NCI-H2227 (cell line): ENCODE measurements at regions not wholly inside any gene's neighbourhood (a gene's known extent, or its start where the extent isn't known, plus 50 kb on each side); places are given as distances from the start of the nearest gene placed in this dataset.
A peak's percentile ranks its signal among the peaks of the same experiment; 100 is the strongest.
"Not testable (repeated sequence)": the region's sequence is repeated elsewhere in the genome, so short reads cannot be mapped to it uniquely, and the experiment has no call there.

ENCODE experiments used
- DNase-seq: peaks from one replicate; lab custom pipeline; 2025; ENCODE audit not compliant: unreplicated experiment; lab: John Stamatoyannopoulos, UW

DNA sequence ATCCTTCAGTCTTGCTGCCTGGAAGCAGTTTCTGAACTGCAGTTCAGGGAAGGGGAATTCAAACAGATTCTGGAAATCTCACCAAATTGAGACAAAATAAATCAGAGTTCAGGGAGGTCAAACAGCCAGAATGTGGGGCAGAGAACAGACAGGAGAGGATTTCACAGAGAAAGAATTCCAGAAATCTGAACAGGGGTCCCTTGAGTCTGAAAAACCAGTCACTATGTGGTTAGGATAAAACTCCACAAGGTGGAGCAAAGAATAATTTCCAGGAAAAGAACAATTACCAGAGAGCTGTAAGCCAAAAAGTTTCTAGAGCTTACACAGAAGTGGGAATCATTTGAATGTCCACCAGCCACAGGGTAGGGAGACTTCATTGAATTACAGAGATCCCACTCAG lies 84.7 kb downstream of the URB2 start:
- no peak for DNase-seq

DNA sequence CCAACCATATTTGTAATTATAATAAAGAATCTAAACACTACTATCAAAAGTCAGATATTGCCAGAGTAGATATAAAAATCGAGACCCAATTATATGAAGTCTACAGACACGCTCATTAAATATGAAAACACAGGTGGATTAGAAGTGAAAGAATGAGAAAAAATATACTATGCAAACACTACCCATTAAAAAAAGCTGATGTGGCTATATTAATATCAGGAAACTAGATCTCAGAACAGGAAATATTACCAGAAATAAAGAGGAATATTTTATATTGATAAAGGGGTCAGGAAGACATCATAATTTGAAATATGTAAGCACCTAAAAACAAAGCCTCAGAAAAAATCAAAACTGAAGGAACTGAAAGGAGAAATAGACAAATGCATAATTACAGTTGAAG lies 88.3 kb downstream of the URB2 start:
- no peak for DNase-seq

DNA sequence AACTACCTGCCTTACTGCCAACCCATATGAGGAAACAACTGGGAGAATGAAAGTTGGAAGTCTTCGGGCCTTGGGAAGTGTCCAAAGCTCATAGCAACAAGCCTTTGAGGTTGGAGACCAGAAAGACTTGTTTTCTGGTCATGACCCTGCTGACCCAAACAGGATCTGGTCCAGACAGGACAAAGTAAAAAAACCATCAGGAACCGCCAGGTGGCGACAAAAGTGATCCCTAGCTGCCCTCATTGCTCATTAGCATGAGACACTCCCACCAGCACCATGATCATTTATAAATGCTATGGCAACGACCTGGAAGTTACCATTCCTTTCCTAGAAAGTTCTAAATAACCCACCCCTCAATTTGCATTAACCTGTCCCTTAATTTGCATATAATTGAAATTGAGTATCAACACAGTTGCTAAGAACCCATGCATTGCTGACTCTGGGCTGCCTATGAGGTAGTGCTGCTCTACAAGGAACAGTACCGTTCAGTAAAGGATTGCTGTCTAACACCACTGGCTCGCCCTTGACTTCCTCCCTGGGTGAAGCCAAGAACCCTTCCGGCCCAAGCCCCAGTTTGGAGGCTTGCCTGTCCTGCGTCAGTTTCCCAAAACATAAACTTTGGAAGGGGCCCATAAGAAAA lies 89.0 kb downstream of the URB2 start:
- DNase-seq, result no peak

DNA sequence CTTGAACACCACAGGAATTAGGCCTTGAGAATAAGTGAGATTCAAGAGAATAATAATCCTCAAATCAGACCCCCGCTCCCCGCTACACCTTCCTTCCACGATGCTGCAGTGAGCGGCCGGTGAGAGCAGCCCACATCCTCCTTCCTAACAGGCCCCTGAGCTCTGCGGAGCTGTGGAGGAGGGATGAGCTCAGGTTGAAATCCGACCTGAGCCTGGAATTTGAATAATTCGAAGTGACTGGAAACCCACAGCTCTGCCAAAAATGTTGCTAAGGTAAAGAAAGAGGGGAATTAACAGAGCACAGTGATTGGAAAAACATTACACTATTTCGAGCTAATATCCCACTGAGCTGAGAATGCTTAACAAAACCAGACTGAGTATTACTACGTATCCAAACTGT lies 90.0 kb downstream of the URB2 start:
- no peak for DNase-seq

DNA sequence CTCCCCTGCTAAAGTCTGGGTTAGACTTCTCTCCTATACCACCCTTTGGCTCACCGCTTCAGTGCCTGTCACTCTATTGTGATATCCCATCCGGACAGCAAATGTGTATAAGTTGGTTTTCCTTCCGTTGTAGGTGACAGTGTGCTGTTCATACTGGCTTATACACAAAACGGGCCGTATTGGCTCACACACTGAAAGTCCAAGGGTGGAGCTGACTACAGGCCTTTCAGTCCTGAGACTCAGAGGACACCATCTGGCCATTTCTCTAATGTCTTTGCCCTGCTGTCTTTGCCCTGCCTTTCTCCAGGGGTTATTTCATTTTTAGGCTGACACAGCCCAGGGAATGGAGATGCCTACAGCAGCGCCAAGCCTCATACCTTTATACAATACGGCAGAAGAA lies 90.7 kb downstream of the URB2 start:
- DNase-seq, result no peak

DNA sequence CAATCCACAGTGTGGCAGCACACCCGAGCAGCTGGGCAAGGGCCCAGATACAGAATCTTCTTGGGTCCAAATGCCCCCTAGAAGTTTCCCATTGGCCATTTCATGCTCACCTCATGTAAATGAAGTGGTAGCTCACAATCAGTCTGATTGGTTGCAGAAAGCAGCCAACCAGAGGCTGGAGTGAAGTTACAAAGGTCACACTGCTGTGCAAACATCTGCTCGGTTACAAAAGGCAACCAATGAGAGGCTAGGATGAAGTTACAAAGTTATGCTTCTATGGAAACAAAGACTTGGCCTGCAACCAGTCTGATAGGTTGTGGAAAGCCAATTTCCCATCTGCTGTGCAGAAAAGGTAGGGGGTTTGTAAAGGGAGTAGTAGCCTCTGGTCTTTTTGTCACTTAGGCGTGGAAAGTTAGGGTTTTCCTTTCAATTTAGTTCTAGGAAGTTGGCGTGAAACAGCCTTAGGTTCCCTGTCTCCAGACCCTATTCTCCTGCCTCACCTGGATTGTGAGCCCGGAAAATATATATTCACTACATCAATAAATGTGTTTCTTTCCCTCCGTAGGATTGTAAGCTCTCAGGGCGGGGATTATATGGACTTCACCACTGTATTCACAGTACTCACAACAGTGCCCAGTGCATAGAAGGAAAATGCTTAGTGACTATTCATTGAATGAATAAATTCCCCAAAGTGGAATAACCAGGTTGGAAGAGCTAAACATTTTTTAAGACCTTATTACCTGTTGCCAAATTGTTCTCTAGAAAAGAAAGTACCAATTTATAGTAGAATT lies 91.9 kb downstream of the URB2 start:
- DNase-seq, result no peak

DNA sequence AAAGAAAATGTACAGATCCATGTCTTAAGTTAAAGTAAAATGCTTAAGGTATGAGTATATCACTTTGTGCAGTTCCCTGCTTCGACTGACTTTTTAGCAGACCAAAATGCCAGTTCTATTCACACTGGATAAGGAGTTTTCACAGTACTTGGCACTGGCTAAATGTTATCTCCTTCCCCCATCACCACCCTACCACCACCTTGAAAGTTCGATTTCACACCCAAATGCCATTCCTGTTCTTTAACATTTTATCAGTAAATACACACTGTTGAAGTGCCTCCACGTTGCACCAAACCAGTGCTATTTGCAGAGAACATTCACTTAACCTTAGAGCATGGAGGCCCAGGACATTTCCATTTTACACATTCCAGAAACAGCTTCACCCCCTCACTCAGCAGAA lies 100.0 kb downstream of the URB2 start:
- DNase-seq, result no peak

DNA sequence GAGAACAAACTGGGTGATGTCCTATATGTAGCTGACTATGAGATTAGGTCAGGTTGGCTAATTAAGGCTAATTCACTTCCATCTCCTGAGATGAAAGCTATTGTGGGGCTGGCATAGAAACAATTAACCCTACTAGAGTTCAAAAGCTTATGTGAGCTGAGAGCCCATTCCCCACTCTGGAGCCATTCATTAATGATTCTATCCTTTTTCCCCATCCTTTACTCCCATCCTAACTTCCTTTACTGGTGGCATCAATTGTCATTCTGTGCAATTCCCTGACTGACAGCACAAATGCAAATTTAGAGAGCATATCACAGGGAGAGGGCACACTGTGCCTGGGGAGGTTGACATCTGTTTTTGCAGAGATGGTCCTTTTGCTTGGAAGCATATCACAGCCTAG lies 103.9 kb downstream of the URB2 start:
- no peak for DNase-seq

DNA sequence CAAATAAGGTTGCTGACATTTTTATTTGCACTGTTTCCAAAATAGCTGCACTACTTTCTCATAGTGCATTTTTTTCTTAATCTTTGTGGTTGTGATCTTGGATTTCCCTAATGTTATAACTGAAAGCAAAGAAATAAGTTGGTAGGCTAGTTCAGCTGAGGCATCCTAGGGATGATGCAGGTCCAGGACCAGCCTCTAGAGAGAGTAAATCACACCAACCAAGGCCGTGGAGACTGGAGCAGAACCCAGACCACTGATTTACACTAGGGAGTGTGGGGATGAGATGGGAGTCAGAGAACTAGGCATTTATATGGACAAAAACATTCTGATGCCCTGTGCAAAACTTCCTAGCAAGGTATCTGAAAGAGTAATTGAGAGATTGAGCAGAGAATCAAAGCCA lies 104.5 kb downstream of the URB2 start:
- no peak for DNase-seq

DNA sequence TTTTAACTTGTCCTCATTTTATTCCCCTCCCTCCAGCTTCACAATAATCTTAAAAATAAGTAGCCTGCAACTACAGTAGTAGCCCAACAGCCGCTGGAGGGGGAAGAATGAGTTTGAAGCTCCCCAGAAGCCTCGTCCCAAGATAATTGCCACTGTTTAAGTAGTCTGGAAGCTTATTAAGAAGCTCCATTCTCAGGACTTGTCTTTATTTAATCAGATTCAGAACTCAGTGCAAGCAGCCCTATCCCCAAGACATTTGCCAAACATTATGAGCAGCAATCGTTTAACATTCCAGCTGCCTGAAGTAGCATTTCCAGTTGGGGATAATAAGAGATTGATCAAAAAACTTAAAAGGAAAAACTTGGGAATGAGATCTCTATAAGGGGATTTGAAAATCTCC lies 106.0 kb downstream of the URB2 start:
- no peak for DNase-seq

DNA sequence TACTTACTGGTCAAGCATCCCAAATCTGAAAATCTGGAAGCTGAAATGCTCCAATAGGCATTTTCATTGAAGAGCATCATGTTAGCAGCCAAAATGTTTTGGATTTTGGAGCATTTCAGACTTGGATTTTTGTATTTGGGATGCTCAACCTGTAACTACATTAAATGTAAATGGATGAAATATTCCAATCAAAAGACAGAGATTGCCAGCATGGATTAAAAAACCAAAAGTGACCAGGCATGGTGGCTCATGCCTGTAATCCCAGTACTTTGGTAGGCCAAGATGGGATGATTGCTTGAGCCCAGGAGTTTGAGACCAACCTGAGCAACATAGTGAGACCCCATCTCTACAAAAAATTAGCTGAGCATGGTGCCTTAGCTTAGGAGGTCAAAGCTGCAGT lies 110.3 kb downstream of the URB2 start:
- no peak for DNase-seq

DNA sequence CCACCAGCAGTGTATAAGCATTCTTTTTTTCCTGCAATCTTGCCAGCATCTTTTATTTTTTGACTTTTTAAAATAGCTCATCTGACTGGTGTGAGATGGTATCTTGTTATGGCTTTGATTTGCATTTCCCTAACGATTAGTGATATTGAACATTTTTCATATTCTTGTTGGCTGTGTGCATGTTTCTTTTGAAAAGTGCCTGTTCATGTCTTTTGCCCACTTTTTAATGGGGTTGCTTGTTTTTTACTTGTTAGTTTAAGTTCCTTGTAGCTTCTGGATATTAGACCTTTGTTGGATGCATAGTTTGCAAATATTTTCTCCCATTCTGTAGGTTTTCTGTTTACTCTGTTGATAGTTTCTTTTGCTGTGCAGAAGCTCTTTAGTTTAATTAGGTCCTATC lies 116.6 kb downstream of the URB2 start:
- not testable (repeated sequence) for DNase-seq

DNA sequence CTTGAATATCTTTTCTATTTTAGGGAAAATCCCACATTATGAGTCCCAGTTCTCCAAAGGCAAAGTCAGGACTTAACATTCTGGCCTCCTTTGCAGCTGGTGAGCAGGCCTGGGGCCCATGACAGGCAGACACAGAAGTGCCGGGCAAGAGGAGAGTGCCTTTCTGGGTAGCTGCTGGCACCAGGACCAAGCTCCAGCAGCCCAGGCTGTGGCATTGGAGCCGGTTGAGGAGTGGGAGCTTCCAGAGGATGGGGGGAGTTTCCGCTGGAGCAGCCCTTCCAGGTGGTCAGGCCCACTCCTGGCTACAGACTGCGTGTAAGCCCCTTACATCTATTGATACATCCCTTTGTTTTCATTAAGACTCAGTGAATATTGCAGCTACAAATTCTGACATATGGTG lies 123.9 kb downstream of the URB2 start:
- DNase-seq, result no peak

DNA sequence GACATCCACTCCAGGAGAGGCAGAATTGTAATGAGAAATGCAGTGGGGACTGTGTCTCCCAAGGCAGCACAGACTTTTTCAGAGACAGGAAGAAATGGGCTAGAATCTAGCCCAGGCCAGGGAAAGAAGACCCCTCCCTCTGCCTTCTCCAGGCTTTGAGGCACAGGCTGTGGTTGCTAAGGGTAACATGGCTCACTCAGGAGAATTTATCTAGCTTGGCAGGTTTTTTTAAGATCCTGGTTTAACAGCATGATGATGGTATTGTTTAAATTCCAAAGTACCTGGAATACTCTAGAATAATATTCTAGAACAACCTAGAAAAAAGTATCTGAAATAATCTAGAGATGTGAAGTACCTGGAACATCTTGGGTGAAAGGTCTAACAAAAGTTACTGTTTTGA lies 125.6 kb downstream of the URB2 start:
- no peak for DNase-seq

DNA sequence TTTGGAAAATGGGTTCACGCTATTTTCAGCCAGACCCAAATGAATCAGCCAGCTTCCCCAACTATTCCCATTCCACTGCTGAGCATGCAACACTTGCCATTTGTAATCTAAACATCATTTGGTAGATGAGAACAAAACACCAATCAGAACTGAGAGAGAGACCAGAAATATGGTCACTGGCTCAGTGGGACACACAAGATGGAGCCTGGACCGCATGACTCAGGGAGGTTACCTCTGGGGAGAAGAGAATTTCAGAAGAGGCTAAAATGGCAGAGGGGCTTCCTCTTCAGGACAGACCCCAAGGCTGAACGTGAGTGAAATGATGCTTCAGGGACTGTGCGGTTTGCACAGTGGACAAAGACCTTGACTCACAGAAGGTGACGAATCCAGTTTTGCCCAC lies 126.6 kb downstream of the URB2 start:
- no peak for DNase-seq

DNA sequence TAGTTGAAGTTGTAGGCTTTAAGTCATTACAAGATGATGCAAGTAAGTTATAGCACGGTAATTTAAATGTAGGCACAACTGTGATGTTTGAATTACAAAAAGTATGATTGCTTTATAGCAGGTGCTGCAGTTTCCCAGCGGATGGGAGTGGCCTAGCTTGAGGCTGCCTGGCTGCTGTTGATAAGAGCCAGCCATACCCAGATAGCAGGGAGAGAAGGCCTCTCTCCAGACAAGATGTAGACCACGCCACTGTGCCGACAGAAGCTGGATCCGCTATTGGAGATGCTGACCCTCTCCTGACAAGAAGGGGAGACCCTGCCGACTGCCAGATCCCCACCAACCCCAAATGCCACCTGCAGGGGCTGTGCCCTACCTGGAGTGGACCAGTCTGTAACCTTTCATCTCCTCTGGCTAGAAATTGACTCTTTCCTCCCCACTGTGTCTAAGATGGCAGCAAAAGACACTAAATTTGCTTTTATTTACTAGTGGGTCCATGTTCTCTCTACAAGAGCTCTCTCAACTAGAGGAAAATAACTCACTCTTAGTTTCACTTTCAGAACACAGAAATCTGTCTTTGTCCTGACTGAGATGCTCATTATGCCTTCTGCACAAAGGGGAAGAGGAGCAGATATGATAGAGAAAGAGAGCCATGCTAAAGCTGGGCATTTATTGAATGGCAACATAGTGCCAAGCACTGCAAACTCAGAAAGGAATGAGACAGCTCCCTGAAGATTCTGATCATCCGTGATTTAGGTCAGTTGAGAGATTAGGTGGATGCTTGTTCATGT lies 127.9 kb downstream of the URB2 start:
- peak; percentile 8 for DNase-seq

DNA sequence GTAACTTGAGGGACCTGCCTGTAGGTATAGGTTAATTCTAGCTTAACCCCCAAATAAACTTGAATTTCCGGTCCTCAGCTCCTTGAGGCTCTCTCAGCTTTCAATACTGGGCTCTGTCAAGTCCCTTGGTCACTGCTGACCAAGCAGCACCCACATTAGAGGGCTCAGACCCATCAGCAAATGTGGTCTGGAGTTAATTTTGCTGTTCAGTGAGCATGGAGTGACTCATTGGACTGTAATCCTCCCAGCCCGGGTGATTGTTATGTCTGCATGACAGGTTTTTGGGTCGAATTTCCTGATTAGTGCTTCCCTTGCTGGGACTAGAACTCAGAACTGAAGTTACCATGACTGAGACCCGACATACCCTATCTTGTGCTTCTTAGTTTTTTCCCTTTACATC lies 130.6 kb downstream of the URB2 start:
- DNase-seq, result no peak

DNA sequence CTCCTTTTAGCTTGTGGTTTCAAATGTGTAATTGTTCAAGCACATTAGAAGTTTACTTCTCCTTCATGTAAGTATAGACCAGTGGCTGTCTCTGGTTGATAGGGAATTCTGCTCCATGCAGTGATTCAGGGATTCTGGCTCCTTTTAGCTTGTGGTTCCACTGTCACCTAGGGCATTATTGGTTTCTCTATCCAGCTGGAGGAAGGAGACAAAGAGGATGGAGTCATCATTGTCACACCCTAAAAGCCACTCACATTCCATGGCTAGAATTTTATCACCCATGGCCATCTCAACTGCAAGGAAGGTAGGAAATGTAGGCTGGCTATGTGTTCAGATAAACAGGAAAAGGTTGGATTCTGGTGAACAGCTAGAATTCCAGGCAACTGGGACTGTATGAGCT lies 131.2 kb downstream of the URB2 start:
- no peak for DNase-seq

DNA sequence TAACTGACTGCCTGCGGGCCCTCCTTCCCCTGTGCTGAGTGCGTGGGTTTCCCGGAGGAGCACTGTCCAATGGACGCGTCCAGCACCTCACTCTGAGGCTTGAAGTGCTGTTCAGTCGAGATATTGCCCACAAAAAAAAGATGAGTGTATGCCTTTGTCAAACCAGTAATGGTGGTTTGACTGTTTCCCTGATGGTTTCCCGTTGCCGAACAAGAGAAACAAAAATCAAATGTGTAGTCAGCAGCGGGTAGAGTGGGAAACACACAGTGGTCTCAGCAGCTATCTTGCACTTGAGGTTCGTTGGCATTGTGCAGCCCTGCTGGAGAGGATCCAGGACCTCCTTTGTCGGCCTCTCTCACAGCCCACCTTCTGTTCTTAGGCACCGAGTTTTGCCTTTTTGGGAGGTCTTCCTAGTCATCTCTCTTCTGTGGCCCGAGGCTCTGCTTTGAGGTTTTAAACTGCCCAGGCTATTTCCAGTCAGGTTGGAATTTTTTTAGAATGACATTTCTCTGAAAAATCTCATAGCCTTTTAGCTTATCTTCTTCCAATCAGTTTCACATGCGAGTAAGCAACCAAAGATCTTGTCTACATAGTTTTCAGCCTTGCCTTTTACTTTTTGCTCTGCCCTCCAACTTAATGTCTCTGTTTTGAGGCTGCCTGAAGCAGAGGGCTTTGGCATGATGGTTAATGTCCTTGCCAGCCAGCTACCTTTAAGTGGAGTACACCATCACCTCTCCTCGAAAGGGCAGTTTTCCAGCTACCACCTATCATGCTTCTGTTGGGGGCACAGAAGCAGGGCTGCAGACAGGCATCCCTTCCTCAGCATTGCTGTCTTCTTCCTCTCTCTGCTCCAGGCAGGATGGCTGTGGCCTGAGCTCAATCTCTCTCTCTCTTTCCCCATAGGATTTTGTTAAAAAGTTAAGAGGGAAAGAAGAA lies 132.3 kb downstream of the URB2 start:
- DNase-seq, result no peak

DNA sequence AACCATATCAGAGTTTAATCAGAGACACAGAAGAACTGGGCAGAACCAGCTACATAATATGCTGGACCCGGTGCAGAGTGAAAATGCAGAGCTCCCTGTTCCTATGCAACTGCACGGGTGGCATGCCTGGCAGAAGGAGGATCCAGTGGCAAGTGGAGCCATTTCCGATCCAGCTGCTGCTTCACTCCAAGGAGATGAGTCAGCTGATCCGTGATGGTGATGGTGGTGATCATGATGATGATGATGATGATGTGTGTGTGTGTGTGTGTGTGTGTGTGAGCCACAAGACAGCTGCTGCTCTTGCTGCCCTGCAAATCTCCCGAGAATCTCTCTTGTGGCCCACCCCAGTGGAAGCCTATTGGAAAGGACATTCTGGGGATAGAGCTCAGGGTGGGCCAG lies 133.0 kb downstream of the URB2 start:
- DNase-seq, result no peak

DNA sequence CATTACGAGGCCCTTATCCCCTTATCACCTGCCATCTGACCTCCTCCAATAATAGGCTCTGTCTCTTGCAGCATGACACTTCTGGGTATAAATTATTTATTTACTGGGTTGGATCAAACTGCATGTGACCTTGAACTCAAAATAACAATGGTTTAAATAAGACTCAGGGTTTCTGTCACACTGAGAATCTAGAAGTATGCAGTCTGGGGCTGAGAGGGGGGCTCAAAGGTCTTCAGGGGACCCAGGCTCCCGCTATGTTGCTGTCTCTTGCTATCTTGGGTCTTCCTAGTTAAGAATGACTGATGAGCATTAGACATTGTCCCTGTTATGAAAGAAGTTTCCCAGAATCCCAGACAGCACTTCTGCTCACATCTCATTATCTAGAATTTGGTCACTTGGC lies 133.5 kb downstream of the URB2 start:
- no peak for DNase-seq
